OCI-LY1 (cell line): ENCODE measurements at regions not wholly inside any gene's neighbourhood (a gene's known extent, or its start where the extent isn't known, plus 50 kb on each side); places are given as distances from the start of the nearest gene placed in this dataset.

Source experiments
- CTCF ChIP-seq: fragments of 200-600 bp; sonication (generic), shearing (Covaris generic); IDR thresholded peaks from 2 replicates; pipeline ENCODE4 v1.5.1; 2017; ENCODE audit warnings: mild to moderate bottlenecking, antibody characterized with exemption, low read length, moderate library complexity, mixed read lengths
- EZH2 ChIP-seq: fragments of 200-600 bp; sonication (generic), shearing (Covaris generic); IDR thresholded peaks from 2 replicates; pipeline ENCODE4 v1.8.0; 2017; ENCODE audit warnings: borderline replicate concordance, mixed run types, mild to moderate bottlenecking, antibody characterized with exemption, low read length, moderate library complexity, mixed read lengths

- TF ChIP-seq CTCF (no peak), EZH2 (no peak)
These were observed 194.7 kb downstream of the FBXO8 start for GRCh38 chr4:174088795-174089194.
